GM13976 (cell line): ENCODE measurements at regions not wholly inside any gene's neighbourhood (a gene's known extent, or its start where the extent isn't known, plus 50 kb on each side); places are given as distances from the start of the nearest gene placed in this dataset.

Experiments used
- DNase-seq: peaks from one replicate; pipeline ENCODE4 v3.0.0; 2012; ENCODE audit warnings: low spot score
- in situ Hi-C: fragments of 300-500 bp; cut with MboI; formaldehyde crosslinking; loops from one replicate; pipeline ENCODE4 v1.12.0; 2022; ENCODE audit warnings: low sequenced_read_pairs, mixed read lengths, inconsistent platforms; ENCODE audit not compliant: unreplicated experiment
- TF ChIP-seq, protein P1 (sequence below): IDR thresholded peaks from 2 replicates; pipeline ENCODE4 v1.5.1; 2012; ENCODE audit warnings: borderline replicate concordance, mild to moderate bottlenecking; ENCODE audit not compliant: insufficient read depth; ENCODE audit errors: extremely low read depth, missing control alignments, control extremely low read depth

DNA sequence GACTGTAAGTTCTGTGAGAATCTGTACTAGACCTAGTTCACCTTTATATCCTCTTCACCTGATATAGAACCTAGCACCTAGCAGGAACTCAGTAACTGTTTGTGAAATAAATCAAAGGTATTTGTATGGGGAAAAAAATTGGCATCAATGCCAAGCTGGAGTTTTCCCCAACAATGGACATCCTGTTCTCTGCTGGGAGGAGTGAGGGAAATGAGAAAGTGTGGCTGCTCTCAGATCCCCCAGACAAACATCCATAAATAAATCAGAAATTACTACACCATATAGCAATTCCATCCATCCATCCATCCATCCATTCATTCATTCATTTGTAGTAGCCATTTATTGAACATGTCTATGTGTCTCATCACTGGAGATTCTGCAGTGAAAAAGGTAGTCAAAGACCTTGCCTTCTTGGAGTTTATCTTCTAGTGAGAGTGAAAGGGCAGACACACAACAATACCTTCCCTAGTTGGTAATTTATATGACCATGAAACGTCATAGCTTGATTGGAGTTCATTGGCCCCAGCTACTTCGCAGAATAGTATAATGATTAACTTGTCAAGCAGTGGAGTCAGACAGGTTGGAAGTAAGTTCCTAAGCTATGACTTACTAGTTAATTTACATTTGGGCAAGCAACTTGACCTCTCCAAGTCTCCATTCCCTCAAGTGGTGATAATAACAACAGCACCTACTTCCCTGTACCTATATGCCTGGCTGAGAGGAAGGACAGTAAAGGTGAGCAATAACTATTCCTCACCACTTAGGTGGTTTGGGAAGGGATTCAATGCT lies 98.7 kb upstream of the KIT start:
- TF ChIP-seq, protein P1, sequence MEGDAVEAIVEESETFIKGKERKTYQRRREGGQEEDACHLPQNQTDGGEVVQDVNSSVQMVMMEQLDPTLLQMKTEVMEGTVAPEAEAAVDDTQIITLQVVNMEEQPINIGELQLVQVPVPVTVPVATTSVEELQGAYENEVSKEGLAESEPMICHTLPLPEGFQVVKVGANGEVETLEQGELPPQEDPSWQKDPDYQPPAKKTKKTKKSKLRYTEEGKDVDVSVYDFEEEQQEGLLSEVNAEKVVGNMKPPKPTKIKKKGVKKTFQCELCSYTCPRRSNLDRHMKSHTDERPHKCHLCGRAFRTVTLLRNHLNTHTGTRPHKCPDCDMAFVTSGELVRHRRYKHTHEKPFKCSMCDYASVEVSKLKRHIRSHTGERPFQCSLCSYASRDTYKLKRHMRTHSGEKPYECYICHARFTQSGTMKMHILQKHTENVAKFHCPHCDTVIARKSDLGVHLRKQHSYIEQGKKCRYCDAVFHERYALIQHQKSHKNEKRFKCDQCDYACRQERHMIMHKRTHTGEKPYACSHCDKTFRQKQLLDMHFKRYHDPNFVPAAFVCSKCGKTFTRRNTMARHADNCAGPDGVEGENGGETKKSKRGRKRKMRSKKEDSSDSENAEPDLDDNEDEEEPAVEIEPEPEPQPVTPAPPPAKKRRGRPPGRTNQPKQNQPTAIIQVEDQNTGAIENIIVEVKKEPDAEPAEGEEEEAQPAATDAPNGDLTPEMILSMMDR: no peak
- in situ Hi-C loops: no loop called here
- no peak for DNase-seq

- in situ Hi-C loops: no loop called here
- DNase-seq: no peak
- TF ChIP-seq, protein P1: no peak
These were observed 97.2 kb upstream of the KIT start for GRCh38 chr4:54560513-54560912.

DNA sequence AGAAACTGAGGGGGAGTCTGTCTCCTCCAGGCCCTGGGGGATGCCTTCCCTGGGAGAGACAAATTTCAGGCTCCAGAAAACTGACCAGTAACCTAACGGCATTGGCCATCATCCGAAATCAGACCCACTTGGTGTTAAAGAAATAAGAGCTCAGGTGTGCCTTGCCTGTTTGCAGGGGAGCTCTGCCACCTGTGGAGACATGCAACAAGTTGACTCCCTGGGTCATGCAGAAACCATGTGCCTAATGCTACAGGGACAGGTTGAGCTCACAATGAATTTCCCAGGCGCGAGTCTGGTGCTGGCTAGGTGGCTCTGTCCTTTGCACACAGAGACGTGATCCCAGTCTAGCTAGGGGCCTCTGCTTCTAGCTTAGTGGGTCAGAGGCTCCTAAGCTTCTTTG lies 95.8 kb upstream of the KIT start:
- in situ Hi-C loops: no loop called here
- TF ChIP-seq, protein P1: no peak
- no peak for DNase-seq

GRCh38 chr4:54566608-54567007 lies 91.1 kb upstream of the KIT start:
- TF ChIP-seq, protein P1: no peak
- no peak for DNase-seq
- in situ Hi-C loops: no loop called here

GRCh38 chr4:54567327-54567726 lies 90.4 kb upstream of the KIT start:
- in situ Hi-C loops: no loop called here
- TF ChIP-seq, protein P1: no peak
- DNase-seq: no peak

GRCh38 chr4:54568184-54568583 lies 89.6 kb upstream of the KIT start:
- TF ChIP-seq, protein P1: no peak
- in situ Hi-C loops: no loop called here
- DNase-seq: no peak
